ENCODE measurements at regions not wholly inside any gene's neighbourhood (a gene's known extent, or its start where the extent isn't known, plus 50 kb on each side); places are given as distances from the start of the nearest gene placed in this dataset.

- H3K4me3 Mint-ChIP-seq: no peak overlapping the region
- no peak for ATAC-seq
- H3K27me3 Mint-ChIP-seq: no peaks in the 10 kb centered on the region
- no peak for DNase-seq
- H3K36me3 Mint-ChIP-seq (ENCODE audit: low read depth): no peaks in the 10 kb centered on the region
- no peak overlapping the region for H3K27ac Mint-ChIP-seq
- no peak for TF ChIP-seq CTCF (IDR thresholded peaks at IDR 0.05)
- H3K4me1 Mint-ChIP-seq (ENCODE audit: low read depth): peaks cover 2% of the 10 kb centered on the region
- ChIA-PET POLR2A (no interaction called here), CTCF (interaction anchor here (1.7 kb wide), 1 partner anchor 23 kb away, joined by 5 read pairs; no protein-coding TSS in a partner anchor)
- H3K9me3 Mint-ChIP-seq: no peaks in the 10 kb centered on the region
- intact Hi-C loops (cut with micrococcal nuclease): no loop called here
These were observed 68.8 kb upstream of the IFNG-AS1 start for GRCh38 chr12:67920413-67920812.

- ChIA-PET CTCF (interaction anchor here (1.7 to 2.7 kb wide), 2 partner anchors 21 to 22 kb away, joined by 5 to 7 read pairs; no protein-coding TSS in a partner anchor), POLR2A (no interaction called here)
- Mint-ChIP-seq H3K27ac (no peak overlapping the region), H3K27me3 (no peaks in the 10 kb centered on the region), H3K36me3 (ENCODE audit: low read depth) (no peaks in the 10 kb centered on the region), H3K9me3 (no peaks in the 10 kb centered on the region), H3K4me3 (no peak overlapping the region), H3K4me1 (ENCODE audit: low read depth) (peaks cover 2% of the 10 kb centered on the region)
- ATAC-seq (no peak), DNase-seq (no peak)
- TF ChIP-seq CTCF (IDR thresholded peaks at IDR 0.05): no peak
- intact Hi-C loops (cut with micrococcal nuclease): no loop called here
These were observed 68.0 kb upstream of the IFNG-AS1 start for GRCh38 chr12:67921286-67921685.

- Mint-ChIP-seq H3K27ac (no peak overlapping the region), H3K9me3 (no peaks in the 10 kb centered on the region), H3K4me1 (ENCODE audit: low read depth) (peaks cover 2% of the 10 kb centered on the region), H3K27me3 (no peaks in the 10 kb centered on the region), H3K36me3 (ENCODE audit: low read depth) (no peaks in the 10 kb centered on the region), H3K4me3 (no peak overlapping the region)
- no peak for TF ChIP-seq CTCF (IDR thresholded peaks at IDR 0.05)
- no peak for ATAC-seq
- no peak for DNase-seq
- intact Hi-C loops (cut with micrococcal nuclease): no loop called here
- ChIA-PET POLR2A (no interaction called here), CTCF (interaction anchor here (0.6 to 2.7 kb wide), 2 partner anchors 20 to 28 kb away, joined by 3 to 7 read pairs; no protein-coding TSS in a partner anchor)
These were observed 67.0 kb upstream of the IFNG-AS1 start for GRCh38 chr12:67922245-67922644.

- no peak overlapping the region for H3K4me3 Mint-ChIP-seq
- H3K36me3 Mint-ChIP-seq (ENCODE audit: low read depth): no peaks in the 10 kb centered on the region
- ChIA-PET CTCF (interaction anchor here (1.5 kb wide), 1 partner anchor 18 kb away, joined by 6 read pairs; no protein-coding TSS in a partner anchor), POLR2A (no interaction called here)
- intact Hi-C loops (cut with micrococcal nuclease): no loop called here
- DNase-seq: no peak
- H3K4me1 Mint-ChIP-seq (ENCODE audit: low read depth): peaks cover 2% of the 10 kb centered on the region
- no peaks in the 10 kb centered on the region for H3K27me3 Mint-ChIP-seq
- ATAC-seq: no peak
- no peak for TF ChIP-seq CTCF (IDR thresholded peaks at IDR 0.05)
- no peak overlapping the region for H3K27ac Mint-ChIP-seq
- H3K9me3 Mint-ChIP-seq: no peaks in the 10 kb centered on the region
These were observed 64.2 kb upstream of the IFNG-AS1 start for GRCh38 chr12:67925077-67925476.

GRCh38 chr12:67925552-67925951, 63.7 kb upstream of the IFNG-AS1 start:
- POLR2A ChIA-PET: no interaction called here

More at GRCh38 chr12:67925552-67925951, 63.7 kb upstream of the IFNG-AS1 start:
- Mint-ChIP-seq H3K27me3 (no peaks in the 10 kb centered on the region), H3K9me3 (no peaks in the 10 kb centered on the region), H3K36me3 (ENCODE audit: low read depth) (no peaks in the 10 kb centered on the region), H3K4me3 (no peak overlapping the region), H3K4me1 (ENCODE audit: low read depth) (no peaks in the 10 kb centered on the region), H3K27ac (no peak overlapping the region)
- DNase-seq (no peak), ATAC-seq (no peak)
- CTCF ChIA-PET: interaction anchor here (1.5 kb wide), 1 partner anchor 17 kb away, joined by 6 read pairs; no protein-coding TSS in a partner anchor
- intact Hi-C loops (cut with micrococcal nuclease): no loop called here
- TF ChIP-seq CTCF (IDR thresholded peaks at IDR 0.05): no peak

Data from activated CD8-positive, alpha-beta T cell treated with anti-CD3 and anti-CD28 coated beads for 36 hours (primary cell).